OCI-LY3 (cell line): ENCODE measurements at regions not wholly inside any gene's neighbourhood (a gene's known extent, or its start where the extent isn't known, plus 50 kb on each side); places are given as distances from the start of the nearest gene placed in this dataset.

Source experiments
- CTCF ChIP-seq: fragments of 200-600, 300-600 bp; sonication (generic); IDR thresholded peaks from 2 replicates; pipeline ENCODE4 v1.5.1; 2014; ENCODE audit warnings: antibody characterized with exemption, low read length, low read depth
- EZH2phosphoT487 ChIP-seq: fragments of 200-600 bp; shearing (Covaris generic); IDR thresholded peaks from 2 replicates; pipeline ENCODE4 v1.6.1; 2018; ENCODE audit warnings: antibody characterized with exemption, mixed run types, low read depth

- TF ChIP-seq EZH2phosphoT487 (no peak), CTCF (no peak)
Measured at GRCh38 chr14:84877061-84877460, 652.9 kb upstream of the FLRT2 start.
